GM23338 (cell line): ENCODE measurements at regions not wholly inside any gene's neighbourhood (a gene's known extent, or its start where the extent isn't known, plus 50 kb on each side); places are given as distances from the start of the nearest gene placed in this dataset.

Source experiments
- ATAC-seq: fragments of 200-7000 bp; cut with Tn5 transposase; 3 replicates; pipeline ENCODE4 v1.9.1; 2020
- DNase-seq: peaks from one replicate; pipeline ENCODE4 v3.0.0-alpha.2; 2015; ENCODE audit warnings: low spot score
- H2AFZ ChIP-seq: fragments of 200-600 bp; sonication (generic); 2 replicates; pipeline ENCODE4 v1.8.0; 2016; ENCODE audit warnings: antibody characterized with exemption, mild to moderate bottlenecking, moderate library complexity
- H3F3A ChIP-seq: fragments of 200-600 bp; sonication (generic); replicated peaks from 2 replicates; pipeline ENCODE4 v1.8.0; 2017; ENCODE audit warnings: antibody characterized with exemption, mixed run types, low read depth
- H3K27ac ChIP-seq: fragments of 200-600 bp; sonication (generic); 2 replicates; pipeline ENCODE4 v1.6.1; 2016; ENCODE audit warnings: low read depth
- H3K27me3 ChIP-seq: fragments of 200-600 bp; sonication (generic); 2 replicates; pipeline ENCODE4 v1.8.0; 2016; ENCODE audit warnings: mild to moderate bottlenecking, mixed run types, moderate library complexity; ENCODE audit not compliant: insufficient read depth
- H3K36me3 ChIP-seq: fragments of 200-600 bp; sonication (generic); 2 replicates; pipeline ENCODE4 v1.8.0; 2016; ENCODE audit warnings: mild to moderate bottlenecking; ENCODE audit not compliant: insufficient read depth
- H3K4me1 ChIP-seq: fragments of 200-600 bp; sonication (generic); 2 replicates; pipeline ENCODE4 v1.8.0; 2016; ENCODE audit warnings: mild to moderate bottlenecking, moderate library complexity; ENCODE audit not compliant: insufficient read depth
- H3K4me2 ChIP-seq: fragments of 200-600 bp; sonication (generic); 2 replicates; pipeline ENCODE4 v1.7.1; 2017; ENCODE audit warnings: mixed run types
- H3K4me3 ChIP-seq: fragments of 200-600 bp; sonication (generic); 2 replicates; pipeline ENCODE4 v1.6.1; 2016; ENCODE audit warnings: mixed run types
- H3K79me2 ChIP-seq: fragments of 200-600 bp; sonication (generic); replicated peaks from 2 replicates; pipeline ENCODE4 v1.8.0; 2017; ENCODE audit warnings: mild to moderate bottlenecking; ENCODE audit not compliant: insufficient read depth
- H3K9me2 ChIP-seq: fragments of 200-600 bp; sonication (generic); 2 replicates; pipeline ENCODE4 v1.8.0; 2017; ENCODE audit not compliant: insufficient read depth
- H4K20me1 ChIP-seq: fragments of 200-600 bp; sonication (generic); replicated peaks from 2 replicates; pipeline ENCODE4 v1.8.0; 2017; ENCODE audit warnings: mild to moderate bottlenecking; ENCODE audit not compliant: insufficient read depth
- H3K27ac Mint-ChIP-seq: 2 replicates; pipeline ENCODE4 v1.8.0; 2020; ENCODE audit warnings: inconsistent platforms, mild to moderate bottlenecking, moderate library complexity, mixed read lengths
- H3K27me3 Mint-ChIP-seq: 3 replicates; pipeline ENCODE4 v1.8.0; 2022; ENCODE audit warnings: low read depth, mild to moderate bottlenecking, moderate library complexity, mixed read lengths, inconsistent platforms; ENCODE audit not compliant: insufficient read depth, poor library complexity
- H3K36me3 Mint-ChIP-seq: 3 replicates; pipeline ENCODE4 v1.8.0; 2021; ENCODE audit warnings: low read depth, mild to moderate bottlenecking, inconsistent platforms, moderate library complexity, mixed read lengths
- H3K4me1 Mint-ChIP-seq: 3 replicates; pipeline ENCODE4 v1.8.0; 2020; ENCODE audit warnings: mild to moderate bottlenecking, inconsistent platforms, mixed read lengths
- H3K4me3 Mint-ChIP-seq: 3 replicates; pipeline ENCODE4 v1.8.0; 2021; ENCODE audit warnings: moderate library complexity, mild to moderate bottlenecking, inconsistent platforms, mixed read lengths
- H3K9me3 Mint-ChIP-seq: 3 replicates; pipeline ENCODE4 v1.8.0; 2020; ENCODE audit warnings: moderate library complexity, mild to moderate bottlenecking, inconsistent platforms, mixed read lengths
- CREB1 ChIP-seq: fragments of 250-450 bp; sonication (Bioruptor Pico); IDR thresholded peaks from 2 replicates; pipeline ENCODE4 v1.5.0; 2020; ENCODE audit warnings: low read depth, mild to moderate bottlenecking, moderate library complexity
- ETS1 ChIP-seq: IDR thresholded peaks from 2 replicates; pipeline ENCODE4 v1.6.1; 2016; ENCODE audit warnings: antibody characterized with exemption
- EZH2 ChIP-seq: fragments of 200-600 bp; sonication (generic); IDR thresholded peaks from one replicate; pipeline ENCODE4 v1.8.0; 2017; ENCODE audit warnings: antibody characterized with exemption, mild to moderate bottlenecking, low read depth; ENCODE audit not compliant: unreplicated experiment
- EZH2phosphoT487 ChIP-seq: fragments of 200-600 bp; sonication (generic); IDR thresholded peaks from one replicate; pipeline ENCODE4 v1.8.1; 2018; ENCODE audit warnings: antibody characterized with exemption; ENCODE audit not compliant: unreplicated experiment
- JUNB ChIP-seq: IDR thresholded peaks from one replicate; pipeline ENCODE4 v1.6.1; 2016; ENCODE audit warnings: antibody characterized with exemption; ENCODE audit not compliant: unreplicated experiment
- NANOG ChIP-seq: IDR thresholded peaks from 2 replicates; pipeline ENCODE4 v1.6.1; 2016; ENCODE audit warnings: antibody characterized with exemption, borderline replicate concordance
- POLR2AphosphoS5 ChIP-seq: IDR thresholded peaks from 2 replicates; pipeline ENCODE4 v1.6.1; 2016; ENCODE audit warnings: antibody characterized with exemption, low read depth
- REST ChIP-seq: IDR thresholded peaks from one replicate; pipeline ENCODE4 v1.6.1; 2018; ENCODE audit warnings: antibody characterized with exemption; ENCODE audit not compliant: unreplicated experiment
- STAT1 ChIP-seq: IDR thresholded peaks from one replicate; pipeline ENCODE4 v1.6.1; 2016; ENCODE audit warnings: antibody characterized with exemption; ENCODE audit not compliant: unreplicated experiment
- ZNF114 ChIP-seq: fragments of 250-450 bp; sonication (Bioruptor Pico); IDR thresholded peaks from 2 replicates; pipeline ENCODE4 v1.5.0; 2020; ENCODE audit warnings: mild to moderate bottlenecking, moderate library complexity
- ZNF331 ChIP-seq: fragments of 250-450 bp; sonication (Bioruptor Pico); IDR thresholded peaks from 2 replicates; pipeline ENCODE4 v1.5.0; 2020; ENCODE audit warnings: low read depth, mild to moderate bottlenecking, moderate library complexity
- TF ChIP-seq, protein P1 (sequence below), 2 experiments: fragments of 200-600 bp in 1 of 2; sonication (generic) in 1 of 2; conservative IDR thresholded peaks; 2 replicates each; pipeline versions ENCODE4 v1.5.1 to v1.6.1; 2016 to 2017; ENCODE audit warnings: antibody characterized with exemption in 2 of 2, low read depth in 2 of 2, mild to moderate bottlenecking in 2 of 2, moderate library complexity in 1 of 2

DNA sequence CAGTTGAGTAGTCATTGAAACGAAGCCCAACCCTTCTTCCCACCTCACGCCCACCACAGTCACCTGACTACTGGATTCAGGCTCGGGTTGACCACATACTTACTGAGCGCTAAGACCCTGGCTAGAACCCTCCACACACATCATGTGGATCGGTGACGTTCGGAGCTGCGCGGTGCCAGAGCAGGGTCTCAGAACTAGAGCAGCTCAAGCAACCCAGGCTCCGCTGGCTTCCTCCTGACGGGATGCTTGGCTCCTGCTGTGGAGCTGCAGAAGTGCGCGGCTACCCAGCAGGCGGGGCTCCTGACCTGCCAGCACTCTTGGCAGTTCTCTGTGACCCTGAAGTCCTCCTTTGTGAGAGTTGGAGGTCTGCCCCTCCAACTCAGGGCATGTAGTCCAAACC lies 90.6 kb upstream of the MBOAT2 start (continued):
- TF ChIP-seq REST (no peak), CREB1 (CRISPR knock-in tag) (no peak), JUNB (no peak)

DNA sequence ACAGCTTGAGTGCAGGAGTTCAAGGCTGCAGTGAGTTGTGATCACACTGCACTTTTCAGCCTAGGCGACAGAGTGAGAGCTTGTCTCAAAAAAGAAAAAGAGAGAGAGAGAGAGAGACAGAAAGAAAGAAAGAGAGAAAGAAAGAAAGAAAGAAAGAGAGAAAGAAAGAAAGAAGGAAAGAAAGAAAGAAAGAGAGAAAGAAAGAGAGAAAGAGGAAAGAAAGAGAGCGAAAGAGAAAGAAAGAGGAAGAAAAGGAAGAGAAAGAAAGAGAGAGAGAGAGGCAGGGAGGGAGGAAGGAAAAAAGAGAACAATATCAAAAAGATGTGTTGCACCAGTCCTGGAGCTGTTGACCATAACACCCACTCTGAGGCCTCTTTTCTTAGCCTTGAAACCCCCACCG lies 89.8 kb upstream of the MBOAT2 start:
- Mint-ChIP-seq H3K4me3 (no peak overlapping the region), H3K9me3 (no peaks in the 10 kb centered on the region), H3K27me3 (peaks cover 8% of the 10 kb centered on the region), H3K27ac (no peak overlapping the region), H3K36me3 (no peaks in the 10 kb centered on the region), H3K4me1 (peaks cover 9% of the 10 kb centered on the region)
- H4K20me1 ChIP-seq = no peaks in the 10 kb centered on the region
- H3K27me3 ChIP-seq = no peaks in the 10 kb centered on the region
- DNase-seq = no peak
- H3K79me2 ChIP-seq = no peaks in the 10 kb centered on the region
- H3K4me1 ChIP-seq = peaks cover 4% of the 10 kb centered on the region; the same call in 1 of the 2 replicates
- no peak overlapping the region for H3K4me3 ChIP-seq
- no peaks in the 10 kb centered on the region for H3K9me2 ChIP-seq
- no peak for ATAC-seq
- H3F3A ChIP-seq = no peaks in the 10 kb centered on the region
- no peaks in the 10 kb centered on the region for H3K36me3 ChIP-seq
- no peak overlapping the region for H3K27ac ChIP-seq
- H2AFZ ChIP-seq = no peak overlapping the region
- no peak overlapping the region for H3K4me2 ChIP-seq
- TF ChIP-seq, protein P1, sequence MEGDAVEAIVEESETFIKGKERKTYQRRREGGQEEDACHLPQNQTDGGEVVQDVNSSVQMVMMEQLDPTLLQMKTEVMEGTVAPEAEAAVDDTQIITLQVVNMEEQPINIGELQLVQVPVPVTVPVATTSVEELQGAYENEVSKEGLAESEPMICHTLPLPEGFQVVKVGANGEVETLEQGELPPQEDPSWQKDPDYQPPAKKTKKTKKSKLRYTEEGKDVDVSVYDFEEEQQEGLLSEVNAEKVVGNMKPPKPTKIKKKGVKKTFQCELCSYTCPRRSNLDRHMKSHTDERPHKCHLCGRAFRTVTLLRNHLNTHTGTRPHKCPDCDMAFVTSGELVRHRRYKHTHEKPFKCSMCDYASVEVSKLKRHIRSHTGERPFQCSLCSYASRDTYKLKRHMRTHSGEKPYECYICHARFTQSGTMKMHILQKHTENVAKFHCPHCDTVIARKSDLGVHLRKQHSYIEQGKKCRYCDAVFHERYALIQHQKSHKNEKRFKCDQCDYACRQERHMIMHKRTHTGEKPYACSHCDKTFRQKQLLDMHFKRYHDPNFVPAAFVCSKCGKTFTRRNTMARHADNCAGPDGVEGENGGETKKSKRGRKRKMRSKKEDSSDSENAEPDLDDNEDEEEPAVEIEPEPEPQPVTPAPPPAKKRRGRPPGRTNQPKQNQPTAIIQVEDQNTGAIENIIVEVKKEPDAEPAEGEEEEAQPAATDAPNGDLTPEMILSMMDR (conservative IDR thresholded peaks at IDR 0.05; ENCODE audit: low read depth in 2 of 2) = no peak
- TF ChIP-seq STAT1 (no peak), ZNF331 (no peak), NANOG (no peak), EZH2phosphoT487 (no peak), JUNB (no peak), EZH2 (no peak), POLR2AphosphoS5 (no peak), REST (no peak), CREB1 (CRISPR knock-in tag) (no peak), ZNF114 (CRISPR knock-in tag) (no peak), ETS1 (no peak)
